LNCAP (cell line): ENCODE measurements at regions not wholly inside any gene's neighbourhood (a gene's known extent, or its start where the extent isn't known, plus 50 kb on each side); places are given as distances from the start of the nearest gene placed in this dataset.

Experiments used
- TF ChIP-seq, protein P1 (sequence below): fragments of 450-650 bp; IDR thresholded peaks from 2 replicates; pipeline ENCODE4 v1.5.1; 2017; ENCODE audit warnings: mild to moderate bottlenecking

DNA sequence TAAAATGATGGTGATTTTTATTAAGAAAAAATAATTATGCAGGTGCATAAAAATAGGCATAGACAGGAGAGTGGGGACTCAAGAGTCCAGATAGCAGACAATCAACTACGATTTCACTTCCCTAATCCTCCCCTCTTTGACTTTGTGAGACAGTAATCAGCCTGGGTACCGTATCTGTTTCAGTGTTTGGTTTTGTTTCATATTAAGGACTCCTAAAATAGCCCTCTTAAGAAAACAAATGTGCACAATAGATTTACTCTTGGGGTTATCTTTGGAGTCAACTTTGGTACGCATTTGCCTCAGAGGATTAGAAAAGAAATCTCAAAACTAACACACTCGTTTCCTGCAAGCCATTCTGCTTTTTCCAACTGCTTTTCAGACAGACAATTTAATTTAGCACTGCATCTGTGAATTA lies 96.3 kb downstream of the ZNF608 start:
- TF ChIP-seq, protein P1, sequence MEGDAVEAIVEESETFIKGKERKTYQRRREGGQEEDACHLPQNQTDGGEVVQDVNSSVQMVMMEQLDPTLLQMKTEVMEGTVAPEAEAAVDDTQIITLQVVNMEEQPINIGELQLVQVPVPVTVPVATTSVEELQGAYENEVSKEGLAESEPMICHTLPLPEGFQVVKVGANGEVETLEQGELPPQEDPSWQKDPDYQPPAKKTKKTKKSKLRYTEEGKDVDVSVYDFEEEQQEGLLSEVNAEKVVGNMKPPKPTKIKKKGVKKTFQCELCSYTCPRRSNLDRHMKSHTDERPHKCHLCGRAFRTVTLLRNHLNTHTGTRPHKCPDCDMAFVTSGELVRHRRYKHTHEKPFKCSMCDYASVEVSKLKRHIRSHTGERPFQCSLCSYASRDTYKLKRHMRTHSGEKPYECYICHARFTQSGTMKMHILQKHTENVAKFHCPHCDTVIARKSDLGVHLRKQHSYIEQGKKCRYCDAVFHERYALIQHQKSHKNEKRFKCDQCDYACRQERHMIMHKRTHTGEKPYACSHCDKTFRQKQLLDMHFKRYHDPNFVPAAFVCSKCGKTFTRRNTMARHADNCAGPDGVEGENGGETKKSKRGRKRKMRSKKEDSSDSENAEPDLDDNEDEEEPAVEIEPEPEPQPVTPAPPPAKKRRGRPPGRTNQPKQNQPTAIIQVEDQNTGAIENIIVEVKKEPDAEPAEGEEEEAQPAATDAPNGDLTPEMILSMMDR = no peak

DNA sequence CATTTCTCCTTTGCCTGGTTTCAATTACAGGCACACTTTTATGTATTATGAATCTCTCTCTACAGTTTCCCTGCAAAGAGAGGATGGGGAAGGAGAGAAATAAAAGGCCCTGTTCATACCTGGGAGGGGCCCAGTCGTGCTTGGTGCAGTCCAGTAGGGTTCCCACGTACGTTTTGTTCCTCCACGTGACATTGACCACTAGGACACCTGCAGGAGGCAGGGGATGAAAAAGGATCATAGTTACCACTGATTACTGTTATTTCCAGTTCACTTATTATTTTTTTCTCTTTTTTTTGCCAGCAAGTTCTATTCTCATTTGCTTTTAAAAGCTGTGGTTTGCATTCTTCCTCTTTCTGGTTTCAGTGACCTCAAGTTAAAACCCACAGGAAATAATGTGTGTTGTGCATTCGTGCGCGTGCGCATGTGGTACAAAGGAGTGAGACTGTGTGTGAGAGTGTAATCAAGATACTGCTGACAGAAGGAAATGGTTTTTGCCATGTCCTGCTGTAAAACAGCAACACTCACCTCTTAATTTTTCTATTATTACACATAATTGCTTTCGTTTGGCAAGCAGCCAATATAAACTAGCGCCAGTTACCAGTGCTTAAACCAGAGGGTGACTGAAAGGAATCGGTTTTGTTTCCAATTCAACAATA lies 96.8 kb downstream of the ZNF608 start:
- TF ChIP-seq, protein P1 = no peak

DNA sequence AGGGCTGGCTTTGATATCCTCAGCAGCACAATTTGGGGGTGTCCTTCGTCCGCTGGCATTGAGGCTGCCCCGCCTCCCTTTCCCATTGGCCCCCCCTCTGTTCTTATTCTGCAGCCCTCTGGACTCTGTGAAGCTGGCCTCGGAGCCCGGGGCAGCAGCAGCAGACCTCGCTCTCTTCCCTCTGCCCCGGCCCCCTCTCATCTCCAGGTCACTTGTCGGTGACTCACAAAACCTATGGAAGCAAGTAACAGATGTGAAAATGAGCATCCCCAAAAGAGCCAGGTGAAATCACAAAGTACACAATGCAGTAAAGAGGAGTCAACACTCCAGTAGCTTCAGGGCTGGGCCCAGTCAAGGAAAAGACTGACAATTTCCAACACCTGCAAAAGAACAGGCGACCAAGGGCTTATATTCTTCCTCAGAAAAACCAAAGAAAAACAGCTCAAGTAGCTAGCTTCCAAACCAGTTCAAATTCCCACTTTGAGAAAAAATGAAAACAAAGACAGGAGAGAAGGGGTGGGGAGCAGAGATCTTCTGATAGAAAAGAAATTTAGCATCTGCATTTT lies 97.5 kb downstream of the ZNF608 start:
- TF ChIP-seq, protein P1 = no peak

DNA sequence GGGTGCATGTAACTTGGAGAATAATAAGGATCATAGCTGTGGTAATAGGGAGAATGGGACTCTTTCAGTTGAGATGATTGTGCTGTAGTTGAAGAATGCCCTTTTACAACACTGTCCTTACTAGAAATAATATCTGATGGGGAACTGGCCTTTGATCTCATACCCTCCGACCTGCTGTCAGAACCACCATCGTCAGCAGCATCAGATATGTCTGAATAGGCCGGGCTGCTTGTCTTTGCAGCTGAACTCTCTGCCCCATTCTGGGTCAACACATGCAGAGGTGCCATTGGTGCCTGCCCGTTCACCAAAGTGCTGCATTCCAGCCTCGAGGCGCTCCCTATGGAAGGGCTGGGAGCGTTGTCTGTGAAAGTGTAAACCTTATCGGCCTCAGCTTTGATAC lies 99.1 kb downstream of the ZNF608 start:
- TF ChIP-seq, protein P1 = no peak

DNA sequence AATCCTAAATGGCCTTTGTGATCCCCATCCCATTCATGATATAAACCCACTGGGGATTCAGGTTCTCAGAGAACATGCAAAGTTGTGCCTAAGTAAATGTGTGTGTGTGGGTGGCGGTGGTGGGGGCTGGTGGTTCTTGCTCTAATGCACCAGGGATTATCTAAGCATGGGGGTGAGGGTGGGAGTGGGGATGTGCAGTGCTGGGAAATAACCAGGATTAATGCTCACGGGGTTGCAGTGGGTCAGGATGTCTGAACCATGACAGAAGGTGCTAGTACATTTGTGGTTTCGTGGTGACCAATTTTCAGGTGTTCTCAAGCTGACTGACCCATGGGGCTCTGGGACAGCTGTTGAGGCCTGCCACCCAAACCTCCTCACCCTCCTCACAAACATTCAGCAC lies 101.0 kb downstream of the ZNF608 start:
- TF ChIP-seq, protein P1 = no peak

DNA sequence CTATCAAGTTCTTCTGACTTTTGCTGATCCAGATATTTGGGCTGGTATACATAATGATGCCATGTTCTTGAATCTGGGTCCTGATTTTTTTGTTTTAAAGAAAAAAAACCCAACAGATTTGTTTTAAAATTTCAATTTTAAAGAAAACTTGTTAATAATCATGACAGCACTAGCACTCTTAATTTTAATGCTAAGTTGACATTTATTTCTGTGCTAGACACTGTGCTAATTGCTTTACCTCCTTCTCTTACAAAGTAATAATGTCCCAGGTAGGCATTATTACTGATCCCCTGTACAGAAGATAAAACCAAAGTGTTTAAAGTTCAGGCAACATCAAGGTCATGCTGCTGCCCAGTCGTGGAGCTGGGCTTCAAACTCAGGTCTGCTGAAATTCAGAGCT lies 101.9 kb downstream of the ZNF608 start:
- TF ChIP-seq, protein P1 = no peak

DNA sequence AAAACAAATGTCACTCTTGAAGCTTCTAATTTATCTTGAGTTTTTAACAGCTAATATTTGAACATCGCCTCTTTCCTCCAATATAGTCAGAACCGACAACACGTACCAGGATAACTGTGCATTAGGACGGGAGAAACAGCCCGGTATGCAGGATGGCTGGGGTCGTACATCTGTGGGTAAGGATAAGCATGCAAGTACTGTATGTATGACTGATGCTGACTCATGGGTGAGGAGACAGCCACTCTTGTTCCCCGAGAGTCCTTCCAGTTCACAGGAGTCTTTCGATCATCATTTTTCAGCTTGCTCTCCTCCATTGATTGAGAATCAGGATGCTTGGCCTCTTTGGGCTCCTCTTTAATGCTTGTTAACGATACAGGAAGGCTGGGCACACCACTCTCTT lies 102.3 kb downstream of the ZNF608 start:
- TF ChIP-seq, protein P1 = no peak

DNA sequence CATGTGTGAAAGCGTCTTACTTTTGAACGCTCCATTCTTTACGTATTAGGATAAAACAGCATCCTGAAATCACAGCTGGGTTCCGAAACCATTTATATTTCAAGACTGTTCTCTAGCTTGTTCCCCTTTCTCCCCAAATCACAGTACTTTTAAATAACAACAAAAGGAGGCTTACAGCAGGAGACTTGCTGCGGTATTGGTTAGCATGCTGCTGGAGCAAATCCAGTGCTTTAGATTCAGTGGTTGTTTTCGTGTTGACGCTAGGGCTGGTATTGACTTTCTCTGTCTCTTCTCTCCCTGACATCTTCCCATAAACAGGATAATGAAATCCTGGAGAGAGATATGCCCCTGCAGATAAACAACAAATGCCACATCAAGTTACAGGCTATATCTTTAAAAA lies 103.1 kb downstream of the ZNF608 start:
- TF ChIP-seq, protein P1 = no peak
